Progenitor cell of endocrine pancreas (in vitro differentiated cells): ENCODE measurements at regions not wholly inside any gene's neighbourhood (a gene's known extent, or its start where the extent isn't known, plus 50 kb on each side); places are given as distances from the start of the nearest gene placed in this dataset.

Source experiments
- DNase-seq: peaks from one replicate; pipeline ENCODE4 v3.0.0; 2021; ENCODE audit warnings: low spot score; ENCODE audit not compliant: unreplicated experiment
- H3K27ac Mint-ChIP-seq: 2 replicates; pipeline ENCODE4 v1.8.0; 2021; ENCODE audit warnings: mild to moderate bottlenecking, moderate library complexity, mixed read lengths
- H3K27me3 Mint-ChIP-seq: 2 replicates; pipeline ENCODE4 v1.8.0; 2021; ENCODE audit warnings: mixed read lengths
- H3K36me3 Mint-ChIP-seq: 2 replicates; pipeline ENCODE4 v1.8.0; 2022; ENCODE audit warnings: mixed read lengths; ENCODE audit not compliant: insufficient read depth
- H3K4me1 Mint-ChIP-seq: 2 replicates; pipeline ENCODE4 v1.8.0; 2021; ENCODE audit warnings: low read depth, mixed read lengths
- H3K4me3 Mint-ChIP-seq: 2 replicates; pipeline ENCODE4 v1.8.0; 2021; ENCODE audit warnings: low read depth, mild to moderate bottlenecking, moderate library complexity, mixed read lengths
- H3K9me3 Mint-ChIP-seq: 2 replicates; pipeline ENCODE4 v1.8.0; 2021; ENCODE audit warnings: low read depth, mixed read lengths
- CTCF ChIP-seq: fragments of 200-600 bp; sonication (generic); IDR thresholded peaks from one replicate; pipeline ENCODE4 v1.5.0; 2021; ENCODE audit warnings: antibody characterized with exemption, mild to moderate bottlenecking; ENCODE audit not compliant: unreplicated experiment

- no peak overlapping the region for H3K4me3 Mint-ChIP-seq
- no peak overlapping the region for H3K27ac Mint-ChIP-seq
- peak; percentile 23 for TF ChIP-seq CTCF
- DNase-seq: no peak
- no peaks in the 10 kb centered on the region for H3K9me3 Mint-ChIP-seq
- H3K4me1 Mint-ChIP-seq: peaks cover 17% of the 10 kb centered on the region
- H3K36me3 Mint-ChIP-seq: no peaks in the 10 kb centered on the region
- peaks cover 3% of the 10 kb centered on the region for H3K27me3 Mint-ChIP-seq
These were observed 754.6 kb upstream of the MMS22L start for GRCh38 chr6:98037571-98037970.

- Mint-ChIP-seq H3K27me3 (peaks cover 3% of the 10 kb centered on the region), H3K36me3 (no peaks in the 10 kb centered on the region), H3K9me3 (no peaks in the 10 kb centered on the region), H3K4me1 (peaks cover 17% of the 10 kb centered on the region), H3K27ac (no peak overlapping the region), H3K4me3 (no peak overlapping the region)
- TF ChIP-seq CTCF: no peak
- no peak for DNase-seq
These were observed 756.4 kb upstream of the MMS22L start for GRCh38 chr6:98039443-98039842.

- H3K27me3 Mint-ChIP-seq: peaks cover 5% of the 10 kb centered on the region
- no peak overlapping the region for H3K27ac Mint-ChIP-seq
- H3K4me3 Mint-ChIP-seq: no peak overlapping the region
- no peaks in the 10 kb centered on the region for H3K9me3 Mint-ChIP-seq
- DNase-seq: no peak
- TF ChIP-seq CTCF: peak; percentile 34
- H3K4me1 Mint-ChIP-seq: peaks cover 19% of the 10 kb centered on the region
- H3K36me3 Mint-ChIP-seq: no peaks in the 10 kb centered on the region
These were observed 757.0 kb upstream of the MMS22L start for GRCh38 chr6:98039904-98040607.

- H3K4me3 Mint-ChIP-seq: no peak overlapping the region
- H3K9me3 Mint-ChIP-seq: no peaks in the 10 kb centered on the region
- H3K36me3 Mint-ChIP-seq: no peaks in the 10 kb centered on the region
- TF ChIP-seq CTCF: no peak
- no peak for DNase-seq
- no peak overlapping the region for H3K27ac Mint-ChIP-seq
- peaks cover 21% of the 10 kb centered on the region for H3K4me1 Mint-ChIP-seq
- H3K27me3 Mint-ChIP-seq: peaks cover 7% of the 10 kb centered on the region
These were observed 758.0 kb upstream of the MMS22L start for GRCh38 chr6:98041056-98041455.

GRCh38 chr6:98041921-98042320 lies 758.9 kb upstream of the MMS22L start:
- Mint-ChIP-seq H3K9me3 (no peaks in the 10 kb centered on the region), H3K4me1 (peaks cover 16% of the 10 kb centered on the region), H3K27ac (peak overlapping the region; percentile 1), H3K27me3 (peaks cover 7% of the 10 kb centered on the region), H3K4me3 (no peak overlapping the region), H3K36me3 (no peaks in the 10 kb centered on the region)
- no peak for DNase-seq
- TF ChIP-seq CTCF: no peak
